Globus pallidus (tissue), 1 donor: ENCODE measurements at regions not wholly inside any gene's neighbourhood (a gene's known extent, or its start where the extent isn't known, plus 50 kb on each side); places are given as distances from the start of the nearest gene placed in this dataset.
"Not testable (repeated sequence)": the region's sequence is repeated elsewhere in the genome, so short reads cannot be mapped to it uniquely, and the experiment has no call there.

Source experiments
- DNase-seq: peaks from one replicate; pipeline ENCODE4 v3.0.0-alpha.2; 2015; ENCODE audit warnings: low spot score

DNA sequence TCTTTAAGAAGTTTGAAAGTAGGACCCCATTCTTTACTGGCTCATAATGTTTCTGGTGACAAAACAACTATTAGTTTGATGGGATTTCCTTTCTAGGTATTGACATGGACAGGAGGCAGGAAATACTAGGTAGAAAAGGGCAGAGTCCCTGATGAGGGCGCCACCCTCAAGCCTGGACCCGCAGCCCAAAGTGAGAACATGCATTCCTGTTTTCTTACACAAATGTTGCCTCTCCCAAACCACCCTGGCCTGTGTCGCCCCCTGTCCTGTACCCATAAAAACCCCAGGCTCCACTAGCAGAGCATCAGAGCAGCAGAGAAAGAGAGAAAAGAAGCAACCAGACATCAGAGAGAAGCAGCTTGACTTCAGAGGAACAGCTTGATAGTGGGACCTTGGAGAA lies 1055.2 kb upstream of the POT1 start:
- no peak for DNase-seq

DNA sequence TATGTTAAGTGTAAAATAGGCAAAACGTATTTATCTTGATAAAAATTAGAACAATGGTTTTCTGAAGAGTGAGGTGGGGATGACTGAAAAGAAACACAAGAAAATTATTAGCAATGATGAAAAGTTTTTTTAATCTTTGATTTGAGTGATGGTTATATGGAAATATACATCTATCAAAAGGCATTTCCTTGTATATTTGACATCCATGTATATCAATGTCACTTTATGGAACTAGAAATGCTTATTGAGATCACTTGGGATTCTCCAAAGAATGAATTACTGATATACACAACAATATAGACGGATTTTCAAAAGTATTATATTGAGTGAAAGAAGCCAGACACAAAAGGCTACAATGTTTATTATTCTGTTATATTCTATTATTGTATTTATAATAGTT lies 1042.0 kb upstream of the POT1 start:
- DNase-seq = no peak

DNA sequence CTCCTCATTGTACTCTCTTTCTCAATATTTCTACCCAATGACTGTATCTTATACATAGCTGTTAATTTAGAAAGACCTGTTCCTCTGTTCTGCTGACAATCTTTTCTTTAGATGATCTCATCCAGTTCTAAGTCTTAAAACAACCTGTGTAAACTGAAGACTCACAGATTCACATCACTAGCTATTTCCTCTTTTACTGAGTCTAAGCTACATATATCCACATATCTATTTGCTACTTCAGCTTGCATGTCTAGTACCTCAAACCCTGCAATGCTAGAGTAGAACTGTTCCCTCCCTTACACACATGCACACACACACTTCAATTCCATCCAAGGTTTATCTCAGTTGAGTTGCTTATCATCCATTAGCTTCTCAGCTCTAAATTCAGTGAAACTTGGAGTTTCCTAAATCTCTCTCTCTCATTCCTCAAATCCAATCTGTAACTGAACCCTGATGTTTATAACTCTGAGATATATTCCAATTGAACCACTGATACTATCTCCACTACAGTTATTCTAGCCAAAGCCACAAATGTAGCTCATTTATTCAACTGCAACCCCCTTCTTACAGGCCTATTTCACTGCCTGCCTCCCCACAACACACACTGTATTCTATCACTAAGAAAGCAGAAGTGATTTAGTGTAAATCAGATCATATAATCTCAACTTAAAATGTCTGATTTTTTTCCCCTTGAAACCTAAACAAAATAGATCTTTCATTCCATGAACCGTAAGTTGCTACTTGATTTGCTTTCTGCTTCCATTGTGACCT lies 1036.8 kb upstream of the POT1 start:
- no peak for DNase-seq

DNA sequence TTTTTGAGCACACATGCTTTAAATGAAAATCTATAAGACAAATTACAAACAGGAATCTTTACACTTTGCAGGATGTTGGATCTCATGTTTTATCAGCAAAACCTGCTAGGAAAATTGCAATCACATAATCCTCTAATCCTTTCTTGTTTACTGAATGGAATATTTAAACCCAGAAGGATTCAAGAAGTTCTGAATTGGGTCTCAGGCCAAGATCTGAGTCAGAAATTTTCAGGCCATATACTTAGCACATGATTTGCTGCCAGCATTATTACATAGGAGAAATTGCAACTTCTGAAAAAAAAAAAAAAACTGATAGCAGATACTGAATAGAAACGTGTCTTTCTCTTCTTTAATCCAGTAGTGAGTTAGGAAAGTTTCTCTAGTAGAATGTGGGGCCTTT lies 1005.3 kb upstream of the POT1 start:
- no peak for DNase-seq

DNA sequence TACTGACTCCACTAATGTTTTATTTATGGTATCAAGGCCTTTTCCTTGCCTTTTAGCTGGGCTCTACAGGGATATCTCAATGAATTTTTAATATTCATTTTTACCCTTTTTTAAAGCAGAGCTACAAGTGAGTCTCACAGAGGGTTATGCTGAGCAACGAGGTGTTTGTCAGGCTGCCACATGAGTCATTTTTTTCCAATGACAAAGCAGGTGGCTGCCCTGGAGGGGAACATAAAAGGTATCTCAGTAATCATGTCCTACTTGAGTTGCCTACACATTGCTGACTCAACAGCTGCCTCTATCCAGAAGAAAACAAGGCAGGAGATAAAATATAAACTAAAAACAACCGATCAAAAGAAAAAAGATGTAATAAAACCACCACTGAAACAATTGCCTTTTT lies 1004.9 kb upstream of the POT1 start:
- no peak for DNase-seq

DNA sequence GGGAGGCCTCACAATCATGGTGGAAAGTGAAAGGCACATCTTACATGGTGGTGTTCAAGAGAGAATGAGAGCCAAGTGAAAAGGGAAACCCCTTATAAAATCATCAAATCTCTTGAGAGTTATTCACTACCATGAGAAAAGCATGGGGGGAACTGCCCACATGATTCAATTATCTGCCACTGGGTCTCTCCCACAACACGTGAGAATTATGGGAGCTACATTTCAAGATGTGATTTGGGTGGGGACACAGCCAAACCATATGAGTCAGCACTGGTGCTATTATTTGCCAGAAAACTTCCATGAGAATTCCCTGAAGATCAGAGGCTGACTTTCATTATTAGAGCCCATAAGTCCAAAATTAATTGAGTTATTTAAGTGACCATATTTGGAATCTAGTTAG lies 1001.2 kb upstream of the POT1 start:
- no peak for DNase-seq

DNA sequence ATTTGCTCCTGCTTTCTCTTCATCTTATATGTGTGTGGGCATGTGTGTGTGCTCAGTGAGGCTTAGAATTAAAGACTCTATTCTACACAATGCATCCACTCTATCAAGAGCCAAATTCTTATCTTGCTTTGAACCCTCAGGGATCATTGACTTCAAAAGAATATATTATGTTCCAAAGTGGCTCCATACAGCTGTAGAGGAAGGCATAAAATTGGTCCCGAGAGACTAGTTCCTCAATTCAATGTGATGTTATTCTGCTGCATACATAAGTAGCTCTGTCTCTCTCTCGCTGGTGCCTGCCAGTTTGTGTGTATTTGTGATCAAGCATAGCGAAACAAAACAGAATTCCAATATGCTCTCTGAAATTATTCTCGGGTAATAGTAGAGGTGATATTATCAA lies 997.9 kb upstream of the POT1 start:
- no peak for DNase-seq

DNA sequence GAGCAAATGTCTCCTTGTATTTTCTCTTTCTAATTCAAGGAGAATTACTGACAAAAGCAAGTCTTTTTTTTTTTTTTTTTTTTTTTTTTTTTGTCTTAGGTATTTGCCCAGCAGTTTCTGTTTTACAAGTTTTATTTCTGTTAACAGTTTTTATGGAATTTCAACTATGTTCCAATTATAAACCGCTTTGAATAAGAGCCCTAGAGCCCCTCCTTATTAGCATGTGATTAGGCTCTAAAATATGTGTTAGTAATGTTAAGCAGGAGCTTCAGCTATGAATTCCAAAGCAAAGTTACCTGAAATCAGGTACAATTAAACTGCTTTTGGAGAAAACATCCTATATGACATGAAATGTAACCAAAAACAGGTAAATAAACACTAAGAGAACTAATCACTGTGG lies 997.0 kb upstream of the POT1 start:
- DNase-seq = no peak

DNA sequence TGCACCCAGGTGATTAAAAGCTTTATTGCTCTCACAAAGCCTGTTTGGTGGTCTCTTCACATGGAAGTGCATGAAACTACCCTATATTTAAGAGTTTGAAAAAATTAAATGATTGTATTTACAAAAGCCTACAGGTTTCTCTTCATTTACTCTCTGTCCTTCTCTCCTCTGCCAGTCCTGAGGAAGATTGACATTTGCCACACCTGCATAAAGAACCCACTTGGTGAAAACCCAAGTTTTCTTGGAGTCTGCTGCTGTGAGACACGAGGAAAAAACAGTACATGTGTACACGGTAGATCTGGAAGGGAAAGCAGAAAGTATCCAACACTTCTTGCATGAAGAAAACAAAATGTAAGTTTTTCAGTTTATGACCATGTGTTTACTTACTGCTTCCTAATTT lies 994.4 kb upstream of the POT1 start:
- no peak for DNase-seq

DNA sequence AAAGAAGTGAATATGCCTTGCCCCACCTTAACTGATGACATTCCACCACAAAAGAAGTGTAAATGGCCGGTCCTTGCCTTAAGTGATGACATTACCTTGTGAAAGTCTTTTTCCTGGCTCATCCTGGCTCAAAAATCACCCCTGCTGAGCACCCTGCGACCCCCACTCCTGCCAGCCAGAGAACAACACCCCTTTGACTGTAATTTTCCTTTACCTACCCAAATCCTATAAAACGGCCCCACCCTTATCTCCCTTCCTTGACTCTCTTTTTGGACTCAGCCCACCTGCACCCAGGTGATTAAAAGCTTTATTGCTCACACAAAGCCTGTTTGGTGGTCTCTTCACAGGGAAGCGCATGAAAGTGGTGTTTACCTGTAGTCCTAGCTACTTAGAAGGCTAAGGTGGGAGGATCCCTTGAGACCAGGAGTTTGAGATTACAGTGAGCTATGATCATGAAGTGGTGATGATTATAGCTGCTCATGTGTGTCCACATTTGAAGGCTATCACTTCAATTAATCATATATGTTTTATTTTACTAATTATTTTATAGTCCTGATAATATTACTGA lies 985.8 kb upstream of the POT1 start:
- not testable (repeated sequence) for DNase-seq

DNA sequence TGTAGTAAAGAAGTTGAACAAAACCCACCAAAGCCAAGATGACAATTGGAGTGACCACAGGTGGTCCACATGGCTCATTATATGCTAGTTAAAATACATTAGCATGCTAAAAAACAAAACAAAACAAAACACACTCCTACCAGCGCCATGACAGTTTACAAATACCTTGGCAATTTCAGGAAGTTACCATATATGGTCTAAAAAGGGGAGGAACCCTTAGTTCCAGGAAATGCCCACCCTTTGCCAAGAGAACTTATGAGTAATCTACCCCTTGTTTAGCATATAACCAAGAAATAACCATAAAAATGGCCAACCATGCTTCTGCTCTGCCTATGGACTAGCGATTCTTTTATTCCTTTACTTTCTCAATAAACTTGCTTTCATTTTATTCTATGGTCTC lies 979.1 kb upstream of the POT1 start:
- no peak for DNase-seq

DNA sequence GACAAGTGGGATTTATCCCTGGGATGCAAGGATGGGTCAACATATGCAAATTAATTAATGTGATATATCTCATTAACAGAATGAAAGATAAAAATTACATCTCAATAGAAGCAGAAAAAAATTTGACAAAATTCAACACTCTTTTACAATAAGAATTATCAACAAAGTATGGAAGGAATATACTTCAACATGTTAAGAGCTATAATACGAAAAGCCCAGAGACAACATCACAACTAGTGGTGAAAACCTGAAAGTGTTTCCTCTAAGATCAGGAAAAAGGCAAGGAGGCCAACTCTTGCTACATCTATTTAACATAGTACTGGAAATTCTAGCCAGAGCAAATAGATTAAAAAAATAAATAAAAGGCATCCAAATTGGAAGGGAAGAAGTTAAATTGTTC lies 970.0 kb upstream of the POT1 start:
- DNase-seq = no peak

DNA sequence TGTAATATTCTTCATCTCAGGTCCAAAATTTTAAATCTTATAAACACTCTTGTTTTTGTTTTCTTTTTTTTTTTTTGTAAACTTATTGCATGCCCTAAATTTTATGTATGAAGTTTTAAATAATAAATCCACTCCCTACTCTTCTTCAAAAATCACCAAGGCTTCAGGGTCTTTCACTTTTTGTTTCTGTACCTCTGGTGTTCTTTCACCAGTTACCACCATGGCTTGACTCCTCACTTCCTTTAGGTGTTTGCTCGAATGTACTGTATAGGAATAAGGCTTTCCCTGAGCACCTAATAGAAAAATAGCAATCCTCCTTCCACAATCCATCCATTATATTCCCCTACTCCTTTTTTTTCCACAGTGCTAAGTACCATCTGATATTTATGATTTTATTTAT lies 962.8 kb upstream of the POT1 start:
- DNase-seq = no peak

DNA sequence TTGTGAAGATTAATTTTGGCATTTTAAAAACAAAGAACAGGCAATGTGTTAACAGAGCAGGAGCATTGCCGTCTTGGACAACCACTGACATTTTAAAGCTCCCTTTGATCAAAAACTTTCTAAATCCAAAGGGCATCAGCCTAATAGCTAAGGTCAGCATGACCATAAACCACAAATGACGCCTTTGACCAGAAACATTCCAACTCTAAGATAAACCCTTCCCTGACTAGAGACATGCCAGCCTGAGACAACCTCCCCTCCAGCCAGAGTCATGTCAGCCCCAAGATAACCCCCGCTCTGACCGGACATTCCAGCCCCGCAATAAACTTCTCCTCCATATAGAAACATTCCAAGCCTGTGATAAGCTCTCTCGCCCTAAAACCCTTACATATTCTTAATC lies 949.4 kb upstream of the POT1 start:
- DNase-seq = no peak

DNA sequence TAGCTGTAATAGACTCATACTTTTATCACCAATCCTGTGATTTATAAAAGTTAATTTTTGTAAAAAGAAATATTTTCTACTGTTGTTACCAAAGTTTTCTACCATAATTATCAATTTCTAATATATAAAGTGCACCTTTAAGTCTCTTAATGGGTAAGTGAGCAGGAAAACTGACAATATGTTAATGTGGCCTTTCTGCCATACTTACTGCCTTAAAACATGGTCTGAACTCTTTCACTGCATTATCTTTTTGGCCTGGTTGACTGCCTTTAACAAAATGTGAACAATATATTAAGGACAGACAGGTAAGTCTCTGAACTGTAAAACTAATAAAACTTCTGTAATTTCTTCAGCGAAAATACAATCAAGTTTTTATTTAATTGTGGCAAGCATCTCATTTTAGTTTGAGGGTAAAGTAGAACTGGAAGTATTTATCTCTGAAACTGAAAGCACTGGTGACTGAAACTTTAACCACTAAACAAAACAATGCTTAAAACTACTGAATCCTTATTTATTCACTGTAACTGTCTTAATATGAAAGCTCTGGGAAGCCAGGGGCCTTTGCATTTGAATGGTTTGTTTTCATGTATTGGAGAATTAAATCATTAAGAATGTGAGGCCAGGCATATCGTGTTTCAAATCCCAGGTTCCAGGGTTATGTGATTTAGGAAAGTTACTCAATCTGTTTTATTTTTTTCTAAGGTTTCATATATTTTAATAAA lies 948.8 kb upstream of the POT1 start:
- DNase-seq = no peak

DNA sequence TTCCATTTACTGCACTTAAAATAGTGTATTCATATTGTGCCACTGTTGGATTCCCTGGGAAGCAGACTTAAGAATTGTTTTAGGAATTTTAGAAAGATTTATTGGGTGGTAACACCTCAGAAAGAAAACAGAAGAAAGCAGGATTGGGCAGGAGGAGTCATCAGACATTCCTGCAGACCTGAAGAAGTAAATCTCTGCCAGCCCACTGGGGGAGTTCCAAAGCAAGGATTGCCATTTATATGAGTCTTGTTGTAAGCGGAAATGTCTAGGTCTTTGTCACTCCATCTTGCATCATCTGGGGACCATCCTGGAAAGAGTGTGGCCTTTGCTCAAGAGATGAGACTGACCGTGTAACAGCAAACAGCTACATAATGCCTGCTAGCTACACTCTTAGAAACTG lies 947.6 kb upstream of the POT1 start:
- no peak for DNase-seq

DNA sequence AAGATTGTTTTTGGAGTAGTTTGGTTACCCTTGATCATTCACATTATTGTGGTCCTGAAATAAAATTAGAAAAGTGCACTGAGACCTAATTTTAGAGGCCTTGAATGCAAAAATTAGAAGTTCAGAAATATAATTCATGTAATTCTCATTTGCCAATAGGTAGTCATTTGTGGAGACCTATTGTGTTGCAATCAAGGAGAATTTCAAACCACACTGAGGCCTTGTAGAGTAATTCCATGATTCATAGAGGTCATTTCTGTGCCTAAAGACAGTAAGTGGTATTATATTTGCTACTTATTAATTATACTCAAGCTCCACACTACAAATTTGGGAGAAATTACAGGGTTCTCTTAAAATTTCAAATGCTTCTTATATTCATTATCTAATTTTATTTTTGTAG lies 946.8 kb upstream of the POT1 start:
- no peak for DNase-seq

DNA sequence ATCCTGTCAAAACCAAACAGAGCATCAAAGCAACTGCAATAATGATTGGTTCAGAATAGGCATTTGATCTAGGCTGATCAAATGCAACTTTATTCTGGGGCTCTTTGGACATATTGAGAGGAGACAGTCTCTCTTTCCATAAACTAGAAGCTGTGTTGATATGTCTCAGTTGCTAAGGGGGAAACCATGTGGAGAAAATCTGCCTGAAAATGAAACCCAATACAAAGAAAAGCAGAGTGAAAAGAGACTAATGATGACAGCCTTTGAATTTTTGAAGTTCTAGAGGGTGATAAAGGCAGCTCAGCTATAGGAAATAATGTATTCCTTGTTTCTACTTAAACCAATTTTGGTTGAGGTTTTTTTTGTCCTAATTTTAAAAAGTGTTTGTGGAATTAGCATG lies 941.8 kb upstream of the POT1 start:
- DNase-seq = no peak

DNA sequence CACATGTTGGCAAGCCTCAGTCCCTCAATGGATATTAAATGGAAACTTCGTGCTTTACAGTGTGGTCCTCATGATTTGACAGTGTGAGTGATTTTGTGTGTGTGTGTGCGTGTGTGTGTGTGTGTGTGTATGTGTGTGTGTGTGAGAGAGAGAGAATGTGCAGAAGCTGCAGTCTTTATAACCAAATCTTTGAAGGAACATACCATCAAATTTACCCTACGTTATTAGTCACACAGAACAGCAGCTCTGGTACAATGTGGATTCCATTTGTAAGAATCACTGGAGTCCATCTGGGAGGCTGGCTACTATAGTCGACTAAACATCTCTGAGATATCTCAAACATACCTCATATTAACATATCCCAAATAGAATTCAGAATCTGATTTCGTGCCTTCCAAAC lies 928.0 kb upstream of the POT1 start:
- DNase-seq = no peak

DNA sequence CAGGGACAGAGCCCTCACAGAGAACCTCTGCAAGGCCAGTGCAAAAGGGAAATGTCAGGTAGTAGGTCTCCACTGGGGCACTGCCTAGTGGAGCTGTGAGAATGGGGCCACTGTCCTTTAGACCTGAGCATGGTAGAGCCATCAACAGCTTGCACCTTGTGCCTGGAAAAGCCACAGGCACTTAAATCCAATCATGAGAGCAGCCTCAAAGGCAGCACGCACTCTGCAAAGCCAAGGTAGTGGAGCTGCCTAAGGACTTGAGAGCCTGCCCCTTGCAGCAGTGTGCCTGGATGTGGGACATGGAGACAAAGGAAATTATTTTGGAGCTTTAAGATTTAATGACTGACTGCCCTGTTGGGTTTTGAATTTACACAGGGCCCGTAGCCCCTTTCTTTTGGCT lies 918.5 kb upstream of the POT1 start:
- DNase-seq = no peak

DNA sequence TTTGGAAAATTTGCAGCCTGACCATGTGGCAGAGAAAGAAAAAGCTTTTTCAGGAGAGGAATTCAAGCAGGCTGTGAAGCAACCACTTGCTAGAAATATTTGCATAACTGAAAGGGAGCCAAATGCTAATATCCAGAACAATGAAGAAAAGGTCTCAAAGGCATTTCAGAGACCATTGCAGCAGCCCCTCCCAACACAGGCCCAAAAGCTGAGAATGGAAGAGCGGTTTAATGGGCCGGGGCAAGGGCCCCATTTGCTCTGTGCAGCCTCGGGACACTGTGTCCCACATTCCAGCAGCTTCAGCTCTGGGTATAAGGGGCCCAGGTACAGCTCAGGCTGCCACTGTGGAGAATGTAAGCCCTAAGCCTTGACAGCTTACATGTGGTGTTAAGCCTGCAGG lies 918.1 kb upstream of the POT1 start:
- DNase-seq = no peak

DNA sequence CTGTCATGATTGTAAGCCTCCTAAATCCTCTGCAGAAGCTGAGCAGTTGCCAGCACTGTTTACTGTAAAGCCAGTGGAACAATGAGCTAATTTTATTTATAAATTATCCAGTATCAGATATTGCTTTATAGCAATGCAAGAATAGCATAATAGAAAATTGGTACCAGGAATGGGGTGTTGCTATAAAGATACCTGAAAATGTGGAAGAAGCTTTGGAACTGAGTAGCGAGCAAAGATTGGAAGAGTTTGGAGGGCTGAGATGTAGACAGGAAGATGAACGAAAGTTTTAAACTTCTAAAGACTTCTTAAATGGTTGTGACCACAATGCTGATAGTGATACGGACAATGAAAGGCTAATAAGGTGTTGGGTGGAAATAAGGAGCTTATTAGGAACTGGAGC lies 917.4 kb upstream of the POT1 start:
- no peak for DNase-seq

DNA sequence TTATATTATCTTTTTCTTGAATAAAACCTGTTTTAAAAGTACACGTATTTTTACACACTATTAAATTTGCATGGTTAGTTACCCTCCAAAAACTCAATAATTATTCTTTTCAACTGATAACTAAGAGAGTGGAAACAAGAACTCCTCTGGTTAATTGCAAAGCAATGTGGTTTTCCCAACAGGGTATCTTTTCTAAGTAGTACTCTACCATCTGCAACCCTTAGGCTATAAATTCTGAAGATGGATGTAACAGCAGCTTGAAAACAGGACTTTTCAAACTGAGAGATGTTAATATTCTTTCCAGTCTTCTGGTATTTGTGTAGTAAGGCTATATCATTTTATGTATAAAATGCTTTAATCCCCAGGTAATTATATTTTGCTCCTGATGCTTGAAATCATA lies 916.1 kb upstream of the POT1 start:
- DNase-seq = no peak

DNA sequence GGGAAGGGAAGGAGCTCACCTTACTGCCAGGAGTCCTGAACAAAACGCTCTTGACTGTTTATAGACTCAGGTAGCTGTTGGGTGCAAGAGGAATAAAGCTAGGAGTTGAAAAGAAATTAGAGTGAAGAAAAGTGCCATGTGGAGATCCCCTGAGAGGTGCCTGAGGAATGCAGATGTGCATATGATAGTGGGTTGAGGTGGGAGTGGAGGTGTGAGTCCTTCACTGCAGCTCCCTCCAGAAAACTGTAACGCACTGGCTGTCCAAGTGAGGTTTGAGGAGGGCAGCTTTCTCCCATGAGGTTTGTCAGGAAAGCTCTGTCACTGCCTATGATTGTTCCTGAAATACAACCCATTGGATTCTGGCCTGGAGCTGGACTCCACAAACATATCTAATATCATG lies 904.8 kb upstream of the POT1 start:
- no peak for DNase-seq
